Pancreas (tissue), 10 donors: ENCODE measurements at regions not wholly inside any gene's neighbourhood (a gene's known extent, or its start where the extent isn't known, plus 50 kb on each side); places are given as distances from the start of the nearest gene placed in this dataset.

Experiments
- ATAC-seq, 4 donors: fragments of 200-7000 bp; cut with Tn5 transposase; one replicate each; pipeline versions ENCODE4 v1.8.0 to v1.9.1; 2020; ENCODE audit warnings: mild to moderate bottlenecking in 4 of 4, moderate library complexity in 4 of 4
- DNase-seq, 6 donors: peaks; one replicate each; pipeline ENCODE4 v3.0.0-alpha.2; 2020
- FAIRE-seq: peaks from 2 replicates; lab custom pipeline; 2012; peaks lifted over from hg19 to GRCh38; lab: Jason Lieb, UNC
- H3K27ac ChIP-seq, 4 donors: fragments of 200-600 bp; sonication (generic); 1 replicate in 3 of 4; 2 replicates in 1 of 4; pipeline versions ENCODE4 v1.5.0 to v1.8.0; 2020
- H3K27me3 ChIP-seq, 4 donors: fragments of 200-600 bp; one replicate each; pipeline ENCODE4 v1.8.0; 2021
- H3K36me3 ChIP-seq, 3 donors: fragments of 200-600 bp; sonication (generic) in 1 of 3; one replicate each; pipeline versions ENCODE4 v1.5.0 to v1.8.0; 2020 to 2021
- H3K4me1 ChIP-seq, 3 donors: fragments of 200-600 bp; one replicate each; pipeline ENCODE4 v1.8.0; 2021
- H3K4me3 ChIP-seq, 4 donors: fragments of 200-600 bp; sonication (generic) in 2 of 4; one replicate each; pipeline versions ENCODE4 v1.5.0 to v1.8.0; 2020 to 2021
- H3K9me3 ChIP-seq, 4 donors: fragments of 200-600 bp; one replicate each; pipeline ENCODE4 v1.8.0; 2021
- WGBS, 2 donors: extraction: QIAGEN DNeasy Blood & Tissue Kit; methylation state at CpG; one replicate each; pipeline ENCODE4 v1.1.7; 2013; 5-methylcytosine and 5-hydroxymethylcytosine counted together
- intact Hi-C, 3 donors: fragments of 100-400 bp; cut with DNase I; formaldehyde crosslinking; loops; one replicate each; pipeline versions ENCODE4 v1.11.1 to v1.14.2; 2022
- TF ChIP-seq, protein P1 (sequence below), 4 donors: fragments of 200-600 bp; sonication (generic) in 3 of 4; IDR thresholded peaks; one replicate each; pipeline versions ENCODE4 v1.5.0 to v1.8.0; 2021; ENCODE audit warnings: antibody characterized with exemption in 4 of 4
- donor health status: healthy with polysubstance abuse.
- donor health status: DM: no; HTN: no; CAD: no; lungs with moderate emphysema.
- donor health status: DM: no; HTN: no; CAD: no.
- donor health status: control.
- donor health status: control.
- donor health status: Bipolar disorder and iron deficiency.
- donor health status: DM: yes; HTN: yes; CAD: no.
- donor health status: DM: no; HTN: no; CAD: no.
- donor health status: DM: no; HTN: no; CAD: no.
- donor health status: DM: yes; HTN: yes; CAD: no.

DNA sequence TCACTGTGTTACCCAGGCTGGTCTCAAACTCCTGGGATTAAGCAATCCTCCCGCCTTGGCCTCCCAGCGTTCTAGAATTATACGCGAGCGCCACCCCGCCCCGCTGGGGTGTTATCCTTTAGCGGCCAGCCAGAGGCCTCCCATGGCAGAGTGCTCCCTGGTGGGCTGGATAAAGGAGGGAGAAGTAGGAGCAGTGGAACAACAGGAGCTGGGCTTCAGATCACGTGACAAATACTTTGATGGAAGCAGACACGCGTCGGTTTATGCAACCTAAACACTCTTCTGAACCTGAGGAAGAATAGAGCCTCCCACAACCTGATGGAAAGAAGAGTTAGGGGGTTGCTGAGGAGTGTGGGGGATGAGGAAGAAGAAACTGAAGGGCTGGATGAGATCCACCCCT is 2114.0 kb downstream of the TP53TG3F start:
- FAIRE-seq (no peak), DNase-seq (no peak), ATAC-seq (no peak)
- Histone ChIP-seq H3K27ac (no peak overlapping the region), H3K4me3 (no peak overlapping the region), H3K4me1 (no peaks in the 10 kb centered on the region), H3K36me3 (no peaks in the 10 kb centered on the region), H3K9me3 (no peaks in the 10 kb centered on the region), H3K27me3 (no peaks in the 10 kb centered on the region)
- TF ChIP-seq, protein P1, sequence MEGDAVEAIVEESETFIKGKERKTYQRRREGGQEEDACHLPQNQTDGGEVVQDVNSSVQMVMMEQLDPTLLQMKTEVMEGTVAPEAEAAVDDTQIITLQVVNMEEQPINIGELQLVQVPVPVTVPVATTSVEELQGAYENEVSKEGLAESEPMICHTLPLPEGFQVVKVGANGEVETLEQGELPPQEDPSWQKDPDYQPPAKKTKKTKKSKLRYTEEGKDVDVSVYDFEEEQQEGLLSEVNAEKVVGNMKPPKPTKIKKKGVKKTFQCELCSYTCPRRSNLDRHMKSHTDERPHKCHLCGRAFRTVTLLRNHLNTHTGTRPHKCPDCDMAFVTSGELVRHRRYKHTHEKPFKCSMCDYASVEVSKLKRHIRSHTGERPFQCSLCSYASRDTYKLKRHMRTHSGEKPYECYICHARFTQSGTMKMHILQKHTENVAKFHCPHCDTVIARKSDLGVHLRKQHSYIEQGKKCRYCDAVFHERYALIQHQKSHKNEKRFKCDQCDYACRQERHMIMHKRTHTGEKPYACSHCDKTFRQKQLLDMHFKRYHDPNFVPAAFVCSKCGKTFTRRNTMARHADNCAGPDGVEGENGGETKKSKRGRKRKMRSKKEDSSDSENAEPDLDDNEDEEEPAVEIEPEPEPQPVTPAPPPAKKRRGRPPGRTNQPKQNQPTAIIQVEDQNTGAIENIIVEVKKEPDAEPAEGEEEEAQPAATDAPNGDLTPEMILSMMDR (IDR thresholded peaks at IDR 0.05), result no peak
- 73 to 74% methylated on average over 12 of the region's 12 CpGs for WGBS, 2 donors
- intact Hi-C loops, result loop anchor here in 1 of 3 donors (10.0 kb wide), 1 partner anchor 59 kb away; no protein-coding TSS in a partner anchor

DNA sequence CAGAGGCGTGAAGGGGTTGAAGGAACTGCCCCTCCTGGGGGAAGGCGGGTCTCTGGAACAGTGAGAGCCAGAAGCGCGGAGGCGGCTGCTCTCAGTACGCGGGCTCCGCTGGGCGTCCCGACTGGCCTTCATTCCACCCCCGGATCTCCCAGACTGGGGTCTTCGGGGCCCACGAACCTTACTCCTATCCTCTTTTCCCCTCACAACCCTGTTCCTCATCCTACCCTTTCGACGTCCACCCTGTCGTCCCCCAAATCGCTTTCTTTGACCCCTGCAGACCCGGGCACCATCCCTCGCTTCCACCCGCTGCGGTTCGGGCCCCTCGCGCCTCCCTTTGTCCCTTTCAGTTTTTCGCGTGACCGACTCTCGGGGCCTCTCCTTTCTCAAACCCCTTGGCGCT is 2114.6 kb downstream of the TP53TG3F start:
- 41 to 49% methylated on average over 25 to 29 of the region's 29 CpGs for WGBS, 2 donors
- peak in 1 of 6 donors; percentile 53 for DNase-seq

DNA sequence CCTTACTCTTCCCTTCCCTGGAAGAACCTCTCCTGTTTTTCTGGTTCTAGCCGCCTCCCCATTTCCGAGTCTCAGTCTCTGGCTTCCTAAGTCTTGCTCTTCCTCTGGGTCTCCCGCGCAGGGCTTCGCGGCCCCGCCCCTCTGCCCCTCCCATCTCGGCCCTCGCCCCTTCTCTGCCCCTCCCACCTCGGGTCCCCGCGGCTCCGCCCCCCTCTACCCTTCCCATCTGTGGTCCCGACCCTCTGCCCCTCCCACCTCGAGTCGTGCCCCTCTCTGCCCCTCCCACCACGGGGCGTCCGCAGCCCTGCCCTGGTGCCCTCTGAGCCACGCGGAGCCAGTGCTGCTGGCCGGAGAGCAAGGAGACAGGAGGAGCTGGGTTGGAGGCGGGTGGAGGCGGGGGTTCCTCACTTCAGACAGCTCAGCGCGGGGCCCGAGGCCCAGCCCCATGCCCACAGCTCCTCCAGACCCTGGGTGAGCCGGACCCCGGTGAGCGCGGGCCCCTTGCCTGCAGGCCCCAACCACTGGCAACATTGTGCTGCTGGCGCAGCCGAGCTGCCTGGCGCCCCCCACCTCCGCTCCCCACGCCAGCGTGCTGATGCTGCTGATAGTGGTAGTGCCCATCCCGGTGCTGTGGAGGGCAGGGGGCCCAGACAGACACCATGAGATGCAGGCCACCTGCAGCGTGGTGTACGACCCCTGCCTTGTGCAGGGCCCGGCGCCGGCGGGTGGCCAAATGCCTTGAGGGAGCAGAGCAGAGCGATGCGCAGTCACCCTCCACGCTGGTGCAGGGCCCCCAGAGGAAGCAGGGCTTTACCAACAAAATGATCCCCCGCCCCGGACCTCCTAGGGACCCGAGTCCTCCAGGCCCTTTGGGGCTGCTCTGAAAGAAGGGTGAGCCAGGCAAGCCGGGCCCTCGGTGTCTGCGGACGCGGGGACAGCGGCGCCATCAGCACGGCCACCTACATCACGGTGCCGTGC is 2115.3 kb downstream of the TP53TG3F start:
- no peaks in the 10 kb centered on the region for H3K36me3 ChIP-seq
- ATAC-seq (no peak), DNase-seq (peak in 2 of 6 donors; percentile 21 to 69), FAIRE-seq (no peak)
- no peaks in the 10 kb centered on the region for H3K9me3 ChIP-seq
- intact Hi-C loops, result loop anchor here in 1 of 3 donors (10.0 kb wide), 1 partner anchor 60 kb away; no protein-coding TSS in a partner anchor
- H3K27me3 ChIP-seq, result no peaks in the 10 kb centered on the region
- H3K27ac ChIP-seq, result no peak overlapping the region
- no peaks in the 10 kb centered on the region for H3K4me1 ChIP-seq
- H3K4me3 ChIP-seq, result no peak overlapping the region
- TF ChIP-seq, protein P1 (IDR thresholded peaks at IDR 0.05), result no peak
- WGBS, 2 donors, result 38 to 51% methylated on average over 60 of the region's 60 CpGs

More for the DNA sequence above, 2114.6 kb downstream of the TP53TG3F start:
- TF ChIP-seq, protein P1 (IDR thresholded peaks at IDR 0.05), result no peak
- intact Hi-C loops, result loop anchor here in 1 of 3 donors (10.0 kb wide), 1 partner anchor 59 kb away; no protein-coding TSS in a partner anchor
- H3K9me3 ChIP-seq, result no peaks in the 10 kb centered on the region
- ATAC-seq (no peak), FAIRE-seq (no peak)
- no peaks in the 10 kb centered on the region for H3K36me3 ChIP-seq
- H3K27ac ChIP-seq, result no peak overlapping the region
- H3K4me3 ChIP-seq, result no peak overlapping the region
- no peaks in the 10 kb centered on the region for H3K27me3 ChIP-seq
- no peaks in the 10 kb centered on the region for H3K4me1 ChIP-seq

DNA sequence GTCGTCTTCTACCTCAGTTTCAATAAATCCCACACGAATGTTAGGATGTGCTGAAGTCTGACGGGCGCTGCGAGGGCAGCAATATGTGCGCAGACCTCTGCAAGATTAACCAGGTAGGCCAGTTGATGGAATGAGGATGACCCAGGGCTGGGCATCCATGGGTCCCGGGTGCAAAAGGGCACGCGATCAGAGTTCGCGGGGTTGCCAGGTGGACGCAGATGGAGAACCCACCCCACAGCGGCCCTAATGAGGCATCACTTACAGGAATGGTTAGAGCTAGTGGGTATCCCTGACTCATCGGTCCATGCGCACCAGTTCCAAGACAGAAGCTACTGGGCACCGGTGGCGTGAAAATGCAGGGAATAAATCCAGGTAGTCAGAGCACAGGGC is 2116.0 kb downstream of the TP53TG3F start:
- 68 to 70% methylated on average over 17 of the region's 17 CpGs for WGBS, 2 donors
- FAIRE-seq (no peak), ATAC-seq (no peak), DNase-seq (peak in 1 of 6 donors; percentile 40)
- no peak overlapping the region for H3K4me3 ChIP-seq
- no peaks in the 10 kb centered on the region for H3K4me1 ChIP-seq
- H3K9me3 ChIP-seq, result no peaks in the 10 kb centered on the region
- no peak overlapping the region for H3K27ac ChIP-seq
- intact Hi-C loops, result loop anchor here in 1 of 3 donors (10.0 kb wide), 1 partner anchor 61 kb away; no protein-coding TSS in a partner anchor
- no peaks in the 10 kb centered on the region for H3K36me3 ChIP-seq
- TF ChIP-seq, protein P1 (IDR thresholded peaks at IDR 0.05), result no peak
- no peaks in the 10 kb centered on the region for H3K27me3 ChIP-seq
